GM13976 (cell line): ENCODE measurements at regions not wholly inside any gene's neighbourhood (a gene's known extent, or its start where the extent isn't known, plus 50 kb on each side); places are given as distances from the start of the nearest gene placed in this dataset.
"Not testable (repeated sequence)": the region's sequence is repeated elsewhere in the genome, so short reads cannot be mapped to it uniquely, and the experiment has no call there.

Source experiments
- DNase-seq: peaks from one replicate; pipeline ENCODE4 v3.0.0; 2012; ENCODE audit warnings: low spot score
- CTCF ChIP-seq: IDR thresholded peaks from 2 replicates; pipeline ENCODE4 v1.5.1; 2012; ENCODE audit warnings: borderline replicate concordance, mild to moderate bottlenecking; ENCODE audit not compliant: insufficient read depth; ENCODE audit errors: extremely low read depth, missing control alignments, control extremely low read depth
- in situ Hi-C: fragments of 300-500 bp; cut with MboI; formaldehyde crosslinking; loops from one replicate; pipeline ENCODE4 v1.12.0; 2022; ENCODE audit warnings: low sequenced_read_pairs, mixed read lengths, inconsistent platforms; ENCODE audit not compliant: unreplicated experiment

- DNase-seq, result no peak
- in situ Hi-C loops, result no loop called here
- no peak for TF ChIP-seq CTCF
Observed at GRCh38 chr5:34554641-34555040, 101.5 kb upstream of the RAI14 start.

DNA sequence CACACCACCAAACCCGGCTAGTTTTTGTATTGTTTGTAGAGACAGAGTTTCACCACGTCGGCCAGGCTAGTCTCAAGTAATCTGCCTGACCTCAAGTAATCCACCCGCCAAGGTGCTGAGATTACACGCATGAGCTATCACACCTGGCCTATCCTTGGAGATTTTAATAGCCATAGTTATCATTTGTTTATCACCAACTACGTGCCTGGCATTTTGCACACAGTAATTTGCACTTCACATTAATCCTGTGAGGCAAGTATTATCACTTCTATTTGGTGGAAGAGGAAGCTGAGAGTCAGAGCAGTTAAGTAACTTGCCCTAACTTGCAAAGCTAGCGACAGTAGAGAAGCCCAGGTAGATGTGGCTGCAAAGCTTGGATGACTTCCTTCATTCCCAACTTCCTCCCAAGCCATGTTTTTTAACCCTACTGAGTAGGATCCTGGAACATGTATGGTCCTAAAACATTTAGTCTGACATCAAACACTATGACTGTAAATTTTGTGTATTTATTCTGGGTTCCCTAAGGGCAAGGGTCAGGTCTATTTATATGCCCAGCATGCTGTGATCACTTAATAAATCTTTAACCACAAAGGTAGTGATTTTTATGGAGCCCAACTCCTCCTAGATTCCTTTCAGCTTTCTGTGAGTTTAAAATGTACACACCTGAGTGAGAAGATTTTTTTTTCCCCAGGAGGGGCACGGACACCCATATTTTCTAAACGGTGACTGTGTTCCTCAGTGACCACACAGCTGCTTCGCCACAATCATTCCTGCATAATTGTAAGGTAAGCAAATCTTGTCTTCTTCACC is 100.2 kb upstream of the RAI14 start:
- in situ Hi-C loops, result no loop called here

GRCh38 chr5:34556509-34556782 is 99.7 kb upstream of the RAI14 start:
- in situ Hi-C loops, result no loop called here
- DNase-seq, result no peak
- TF ChIP-seq CTCF, result no peak

More for the DNA sequence above, 100.2 kb upstream of the RAI14 start:
- TF ChIP-seq CTCF, result no peak
- DNase-seq, result no peak

- in situ Hi-C loops, DNase-seq: not testable (repeated sequence)
Observed at GRCh38 chr5:34561581-34561980, 94.5 kb upstream of the RAI14 start.

DNA sequence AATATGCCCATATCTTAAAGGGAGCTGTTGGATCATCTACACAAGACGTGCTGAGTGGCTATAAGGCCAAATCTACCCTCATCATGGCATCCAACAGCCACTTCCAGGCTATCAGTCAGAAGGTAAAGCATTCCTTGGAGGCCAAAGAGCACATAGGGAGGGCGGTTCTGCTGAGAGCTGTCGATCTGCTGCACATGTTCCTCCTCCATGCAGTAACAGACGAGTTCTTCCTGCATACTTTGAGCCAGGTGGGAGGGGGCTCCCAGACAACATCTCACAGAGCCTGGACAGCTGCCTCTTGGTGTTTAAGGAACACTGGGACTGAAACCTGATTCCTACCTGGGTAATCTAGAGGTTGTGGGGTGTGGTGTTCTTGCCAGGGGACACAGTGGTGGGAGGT is 93.3 kb upstream of the RAI14 start:
- no peak for DNase-seq
- in situ Hi-C loops, result no loop called here
- TF ChIP-seq CTCF, result no peak

- no peak for TF ChIP-seq CTCF
- in situ Hi-C loops, result no loop called here
- no peak for DNase-seq
Observed at GRCh38 chr5:34563269-34563668, 92.9 kb upstream of the RAI14 start.

GRCh38 chr5:34563931-34564709 is 92.0 kb upstream of the RAI14 start:
- no peak for TF ChIP-seq CTCF
- in situ Hi-C loops, result no loop called here
- DNase-seq, result no peak
